HG03159 (cell line): ENCODE measurements at regions not wholly inside any gene's neighbourhood (a gene's known extent, or its start where the extent isn't known, plus 50 kb on each side); places are given as distances from the start of the nearest gene placed in this dataset.
"Not testable (repeated sequence)": the region's sequence is repeated elsewhere in the genome, so short reads cannot be mapped to it uniquely, and the experiment has no call there.

ENCODE experiments used
- ATAC-seq: cut with Tn5 transposase; IDR thresholded peaks from one replicate; pipeline ENCODE4 v1.9.1; 2021; ENCODE audit warnings: mild to moderate bottlenecking, moderate library complexity; ENCODE audit not compliant: unreplicated experiment

DNA sequence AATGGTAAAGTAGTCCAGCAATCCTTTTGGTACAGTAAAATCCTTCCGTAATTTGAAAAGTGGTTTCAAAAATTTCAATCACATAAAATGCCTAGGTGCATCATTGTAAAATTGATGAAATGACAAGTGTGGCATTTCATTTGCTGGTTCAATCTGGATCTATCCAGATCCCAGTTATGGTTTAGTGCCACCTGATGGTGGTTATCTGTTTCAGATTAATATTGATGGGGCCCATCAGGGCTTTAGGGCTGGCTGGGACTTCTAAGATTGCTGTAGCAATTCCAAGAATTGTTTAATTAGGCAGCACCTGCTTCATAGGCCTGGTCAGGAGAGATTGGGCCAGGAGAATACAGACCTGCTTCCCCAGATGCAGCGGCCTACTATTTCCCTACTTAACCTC lies 55.5 kb upstream of the PIK3C3 start:
- no peak for ATAC-seq

GRCh38 chr18:41893432-41893831 lies 61.6 kb upstream of the PIK3C3 start:
- ATAC-seq: no peak

DNA sequence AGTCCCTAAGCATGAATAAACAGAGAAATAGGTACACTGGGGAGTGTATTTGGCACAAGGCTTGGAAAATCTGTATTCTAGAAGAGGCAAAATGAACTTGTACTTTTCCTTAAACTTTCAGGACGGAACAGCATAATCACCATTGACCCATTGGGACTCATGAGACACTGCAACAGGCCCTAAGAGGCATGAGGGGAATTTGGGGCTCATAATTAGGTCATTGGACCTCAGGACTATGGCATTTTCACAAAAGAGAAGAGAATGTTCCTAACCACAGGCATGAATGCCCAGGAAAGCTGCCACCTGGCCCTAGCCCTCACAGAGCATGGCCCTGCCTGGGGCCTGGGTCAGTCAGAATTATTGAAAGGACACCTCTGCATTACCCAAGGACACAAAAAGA lies 67.9 kb upstream of the PIK3C3 start:
- ATAC-seq: no peak

DNA sequence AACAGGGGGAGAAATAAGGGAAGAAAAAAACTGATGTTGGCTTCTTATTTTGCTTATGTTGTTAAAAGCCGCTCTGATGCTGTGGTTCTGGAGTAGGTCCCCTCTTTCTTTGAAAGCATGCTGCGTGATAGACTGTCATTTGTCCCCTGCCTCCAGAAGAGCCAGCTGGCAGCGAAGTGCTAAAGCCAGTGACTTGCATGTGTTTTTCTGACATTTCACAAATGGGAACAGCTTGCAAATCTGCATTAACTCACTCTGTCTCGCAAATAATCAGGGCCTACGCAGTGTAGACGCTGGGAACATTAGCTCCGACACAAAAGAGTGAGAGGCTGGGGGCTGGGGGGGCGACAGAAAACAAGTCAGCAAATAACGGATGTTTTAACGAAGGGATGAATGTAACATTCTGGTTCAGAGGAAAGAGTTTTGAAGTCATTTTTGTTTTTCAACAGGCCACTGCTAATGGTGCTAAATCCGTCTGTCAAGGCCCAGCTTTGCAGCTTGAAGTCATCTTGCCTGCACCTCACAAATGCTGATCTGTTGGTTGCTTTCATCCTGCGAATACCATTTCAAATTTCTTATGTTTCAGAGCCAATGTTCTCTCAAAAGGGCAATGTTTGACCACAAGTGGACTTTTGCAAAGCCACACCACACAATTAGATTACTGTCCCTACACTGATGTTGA lies 68.8 kb upstream of the PIK3C3 start:
- no peak for ATAC-seq

GRCh38 chr18:41881285-41881684 lies 73.7 kb upstream of the PIK3C3 start:
- no peak for ATAC-seq

DNA sequence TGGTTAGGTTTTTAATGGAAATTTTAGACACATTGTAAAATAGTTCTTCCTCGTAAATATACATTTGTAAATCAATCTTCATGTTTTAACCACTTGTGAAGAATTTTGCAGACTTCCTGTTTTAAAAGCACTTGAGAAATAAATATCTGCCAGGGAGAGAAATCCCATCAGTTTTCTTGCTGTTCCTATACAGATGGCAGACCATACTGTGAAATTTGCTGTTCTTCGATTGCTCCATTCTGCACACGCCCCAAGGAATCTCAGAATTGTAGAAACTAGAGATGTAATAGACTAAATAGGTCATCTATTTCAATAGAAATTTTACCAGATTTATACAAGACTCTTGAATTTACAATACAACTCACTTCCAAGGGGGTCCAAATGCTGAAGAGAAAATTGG lies 75.8 kb upstream of the PIK3C3 start:
- ATAC-seq: no peak

GRCh38 chr18:41875094-41875780 lies 79.8 kb upstream of the PIK3C3 start:
- no peak for ATAC-seq

DNA sequence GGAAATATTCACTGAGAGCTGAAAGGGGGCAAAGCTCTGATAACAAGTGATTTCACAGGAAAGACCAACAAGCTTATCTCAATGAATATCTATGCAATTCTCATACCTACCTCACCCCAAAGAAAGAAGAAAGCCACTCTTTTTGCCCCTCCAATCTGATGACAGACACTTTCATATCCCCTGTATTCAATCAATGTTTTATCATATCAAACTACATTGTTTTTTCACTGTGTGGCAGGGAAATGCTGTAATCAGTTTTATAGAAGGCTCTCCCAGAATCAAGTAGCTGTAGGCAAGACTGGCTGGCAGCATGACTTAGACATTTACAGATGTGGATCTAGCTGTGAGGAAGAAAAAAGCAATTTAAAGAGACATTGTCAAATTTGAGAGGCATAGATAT lies 81.3 kb upstream of the PIK3C3 start:
- ATAC-seq: no peak

- no peak for ATAC-seq
These were observed 82.8 kb upstream of the PIK3C3 start for GRCh38 chr18:41872206-41872605.

GRCh38 chr18:41871229-41872000 lies 83.6 kb upstream of the PIK3C3 start:
- ATAC-seq: no peak

- ATAC-seq: no peak
These were observed 84.2 kb upstream of the PIK3C3 start for GRCh38 chr18:41870817-41871216.

DNA sequence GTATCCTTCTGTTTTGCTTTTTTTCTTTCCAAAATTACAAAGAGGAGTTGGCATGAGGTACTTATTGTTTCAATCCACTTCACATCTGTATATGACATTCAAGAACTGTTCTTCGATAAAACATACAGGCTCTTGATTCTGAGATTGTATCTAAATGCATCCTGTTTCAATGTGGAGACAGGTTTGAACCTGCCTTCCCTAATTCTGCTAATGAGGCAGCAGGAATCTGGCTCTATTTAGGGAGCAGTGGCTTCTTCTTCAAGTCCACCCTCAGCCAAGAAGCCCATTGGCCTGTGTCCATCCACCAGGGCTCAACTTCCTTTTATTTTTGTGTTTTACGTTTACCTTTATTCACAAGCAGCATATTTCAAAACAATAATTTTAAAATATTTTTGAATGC lies 84.8 kb upstream of the PIK3C3 start:
- no peak for ATAC-seq

DNA sequence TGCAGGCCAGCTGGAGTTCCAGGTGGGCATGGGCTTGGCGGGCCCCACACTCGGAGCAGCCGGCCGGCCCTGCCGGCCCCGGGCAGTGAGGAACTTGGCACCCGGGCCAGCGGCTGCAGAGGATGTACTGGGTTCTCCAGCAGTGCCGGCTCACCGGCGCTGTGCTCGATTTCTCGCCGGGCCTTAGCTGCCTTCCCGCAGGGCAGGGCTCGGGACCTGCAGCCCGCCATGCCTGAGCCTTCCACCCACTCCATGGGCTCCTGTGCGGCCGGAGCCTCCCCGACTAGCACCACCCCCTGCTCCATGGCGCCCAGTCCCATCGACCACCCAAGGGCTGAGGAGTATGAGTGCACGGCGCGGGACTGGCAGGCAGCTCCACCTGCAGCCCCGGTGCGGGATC lies 89.2 kb upstream of the PIK3C3 start:
- ATAC-seq: not testable (repeated sequence)

DNA sequence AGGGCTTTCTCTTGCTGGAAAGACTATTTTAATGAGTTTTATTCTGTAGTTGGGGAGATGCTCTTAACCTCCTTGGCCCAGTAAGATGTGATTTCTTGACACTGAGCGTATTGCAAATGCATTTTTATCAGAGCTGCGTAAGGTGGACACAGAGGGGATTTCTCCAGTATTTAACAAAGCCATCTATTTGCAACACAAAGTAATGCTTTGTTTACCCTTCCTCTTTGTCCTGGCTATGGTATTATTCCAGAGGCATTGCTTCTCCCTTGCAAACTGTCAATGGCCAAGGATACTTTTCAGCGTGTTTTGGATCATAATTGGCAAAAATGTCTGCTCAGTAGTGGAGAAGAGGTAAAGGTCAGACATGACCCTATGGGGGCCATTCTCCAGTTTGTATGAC lies 90.8 kb upstream of the PIK3C3 start:
- ATAC-seq: no peak

DNA sequence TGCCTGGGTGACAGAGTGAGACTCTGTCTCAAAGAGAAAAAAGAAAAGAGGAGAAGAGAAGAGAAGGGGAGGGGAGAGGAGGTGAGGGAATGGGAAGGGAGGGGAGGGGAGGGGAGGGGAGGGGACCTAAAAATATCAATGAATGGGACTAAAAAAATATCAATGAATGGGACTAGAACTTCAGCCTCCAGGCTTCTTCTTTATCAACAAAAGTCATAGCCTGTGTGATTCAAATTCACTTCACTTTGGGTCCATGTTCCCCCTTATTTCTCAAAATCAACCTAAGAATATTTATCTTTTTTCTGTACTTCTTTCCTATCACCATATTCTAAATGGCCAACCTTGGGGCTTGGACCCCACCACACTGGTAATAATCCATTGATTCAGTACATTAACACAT lies 92.1 kb upstream of the PIK3C3 start:
- ATAC-seq: no peak

GRCh38 chr18:41860987-41861386 lies 94.0 kb upstream of the PIK3C3 start:
- no peak for ATAC-seq

GRCh38 chr18:41858761-41859555 lies 96.1 kb upstream of the PIK3C3 start:
- no peak for ATAC-seq

DNA sequence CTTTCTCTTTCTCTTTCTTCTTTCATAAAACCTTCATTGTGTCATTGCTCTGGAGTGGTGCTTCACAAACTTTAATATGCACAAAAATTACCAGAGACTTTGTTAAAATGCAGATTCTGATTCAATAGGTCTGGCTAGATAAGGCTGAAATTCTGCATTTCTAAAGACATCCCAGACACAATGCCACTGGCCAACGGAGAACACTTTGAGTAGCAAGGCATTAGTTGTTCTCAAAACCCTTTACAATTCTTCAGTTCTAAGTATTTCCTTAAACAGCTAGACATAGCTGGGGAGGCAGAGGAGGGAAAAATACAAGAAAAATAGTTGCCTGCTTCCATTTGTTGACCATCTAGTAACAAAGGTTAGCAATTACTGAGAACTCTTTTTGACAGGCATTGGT lies 101.8 kb upstream of the PIK3C3 start:
- ATAC-seq: no peak

- ATAC-seq: no peak
These were observed 104.3 kb upstream of the PIK3C3 start for GRCh38 chr18:41850781-41851180.

GRCh38 chr18:41849632-41850031 lies 105.4 kb upstream of the PIK3C3 start:
- no peak for ATAC-seq

DNA sequence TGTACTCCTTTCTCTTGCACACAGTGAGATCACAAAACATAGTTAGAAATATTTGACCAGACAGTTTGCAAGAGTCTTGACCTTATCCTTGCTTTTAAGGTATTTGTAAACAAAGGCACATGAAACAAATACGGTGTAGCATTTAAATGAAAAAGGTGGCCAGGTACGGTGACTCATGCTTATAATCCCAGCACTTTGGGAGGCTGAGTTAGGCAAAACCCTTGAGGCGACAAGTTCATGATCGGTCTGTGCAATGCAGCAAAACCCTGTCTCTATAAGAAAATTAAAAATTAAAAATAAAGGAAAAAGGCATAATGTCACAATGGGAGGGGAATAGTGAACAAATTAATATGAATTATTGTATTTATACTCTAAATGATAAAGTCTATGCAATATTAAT lies 109.5 kb upstream of the PIK3C3 start:
- ATAC-seq: no peak
